H1 (cell line): ENCODE measurements at regions not wholly inside any gene's neighbourhood (a gene's known extent, or its start where the extent isn't known, plus 50 kb on each side); places are given as distances from the start of the nearest gene placed in this dataset.

ENCODE experiments used
- CTCF ChIA-PET: fragments of 300-600 bp; sonication (Branson Sonifier 250); formaldehyde crosslinking; loops from one replicate; lab custom pipeline; 2021; ENCODE audit not compliant: partially characterized antibody; lab: Charles Lee
- POLR2A ChIA-PET: fragments of 300-600 bp; sonication (Branson Sonifier 250); formaldehyde crosslinking; loops from one replicate; lab custom pipeline; 2021; ENCODE audit warnings: inconsistent platforms; ENCODE audit not compliant: partially characterized antibody; lab: Charles Lee
- DNase-seq, 2 experiments: peaks; one replicate each; pipeline versions ENCODE4 v3.0.0 to v3.0.0-alpha.2; 2010 to 2022; ENCODE audit warnings: low spot score in 2 of 2, low read depth in 1 of 2, mixed read lengths in 1 of 2
- FAIRE-seq: peaks from 2 replicates; lab custom pipeline; 2011; peaks lifted over from hg19 to GRCh38; lab: Jason Lieb, UNC
- H2AFZ ChIP-seq: 2 replicates; pipeline ENCODE4 v1.8.1; 2012; ENCODE audit warnings: low read length, inconsistent platforms
- H2AK5ac ChIP-seq: 2 replicates; pipeline ENCODE4 v1.6.1; 2013; ENCODE audit warnings: low read depth, low read length
- H2BK120ac ChIP-seq: replicated peaks from 2 replicates; pipeline ENCODE3; 2013; ENCODE audit warnings: low read depth, low read length, inconsistent platforms
- H2BK12ac ChIP-seq: 2 replicates; pipeline ENCODE4 v1.6.1; 2013; ENCODE audit warnings: low read depth, low read length
- H2BK15ac ChIP-seq: 2 replicates; pipeline ENCODE4 v1.6.1; 2013; ENCODE audit warnings: low read length
- H2BK20ac ChIP-seq: 2 replicates; pipeline ENCODE4 v1.6.1; 2013; ENCODE audit warnings: low read length
- H2BK5ac ChIP-seq: 2 replicates; pipeline ENCODE4 v1.6.1; 2013; ENCODE audit warnings: low read depth, low read length
- H3K14ac ChIP-seq: 2 replicates; pipeline ENCODE4 v1.6.1; 2013; ENCODE audit warnings: inconsistent platforms; ENCODE audit not compliant: insufficient read length
- H3K18ac ChIP-seq: 2 replicates; pipeline ENCODE4 v1.6.1; 2013; ENCODE audit warnings: low read length; ENCODE audit errors: extremely low read depth
- H3K23ac ChIP-seq: 2 replicates; pipeline ENCODE4 v1.6.1; 2013; ENCODE audit warnings: inconsistent platforms; ENCODE audit not compliant: insufficient read length
- H3K23me2 ChIP-seq: 2 replicates; pipeline ENCODE4 v1.6.1; 2013; ENCODE audit warnings: low read depth, low read length
- H3K27ac ChIP-seq: 2 replicates; pipeline ENCODE4 v1.6.1; 2011; ENCODE audit warnings: low read depth, low read length, inconsistent platforms
- H3K27me3 ChIP-seq, 4 experiments: replicated peaks in 1 of 4; 1 replicate in 1 of 4; 2 replicates in 3 of 4; pipeline versions ENCODE4 v1.6.1 to v1.8.1; 2011 to 2013; ENCODE audit warnings: low read length in 3 of 4, mild to moderate bottlenecking in 3 of 4, inconsistent platforms in 2 of 4, mixed read lengths in 2 of 4, moderate library complexity in 1 of 4; ENCODE audit not compliant: control insufficient read depth in 3 of 4, insufficient read depth in 3 of 4; ENCODE audit errors: extremely low read depth in 1 of 4
- H3K36me3 ChIP-seq, 4 experiments: 2 replicates each; pipeline versions ENCODE4 v1.6.1 to v1.8.1; 2011 to 2013; ENCODE audit warnings: mild to moderate bottlenecking in 4 of 4, low read length in 3 of 4, moderate library complexity in 2 of 4, control low read depth in 1 of 4, inconsistent platforms in 1 of 4; ENCODE audit not compliant: insufficient read depth in 4 of 4, control insufficient read depth in 2 of 4
- H3K4ac ChIP-seq: replicated peaks from 2 replicates; pipeline ENCODE3; 2013; ENCODE audit warnings: low read length, low read depth, mixed read lengths, inconsistent platforms; ENCODE audit not compliant: insufficient read length
- H3K4me1 ChIP-seq, 4 experiments: replicated peaks in 1 of 4; 1 replicate in 1 of 4; 2 replicates in 3 of 4; pipeline versions ENCODE4 v1.6.1 to v1.8.1; 2011 to 2013; ENCODE audit warnings: low read length in 3 of 4, inconsistent platforms in 2 of 4, mixed read lengths in 1 of 4; ENCODE audit not compliant: insufficient read depth in 4 of 4, control insufficient read depth in 3 of 4
- H3K4me2 ChIP-seq, 2 experiments: 2 replicates each; pipeline versions ENCODE4 v1.6.1 to v1.8.1; 2011 to 2013; ENCODE audit warnings: low read depth in 2 of 2, low read length in 2 of 2, control low read depth in 1 of 2, inconsistent platforms in 1 of 2, mild to moderate bottlenecking in 1 of 2; ENCODE audit not compliant: insufficient read depth in 1 of 2
- H3K4me3 ChIP-seq, 4 experiments: fragments of 200-600, 300-600 bp in 1 of 4; sonication (generic), shearing (Covaris generic), sonication (Bioruptor Twin) in 1 of 4; 2 replicates each; pipeline versions ENCODE4 v1.5.1 to v1.8.1; 2011 to 2016; ENCODE audit warnings: low read length in 4 of 4, low read depth in 3 of 4, control low read depth in 2 of 4, inconsistent platforms in 2 of 4, mild to moderate bottlenecking in 2 of 4, mixed read lengths in 1 of 4, moderate library complexity in 1 of 4; ENCODE audit not compliant: insufficient read depth in 2 of 4; ENCODE audit errors: extremely low read depth in 1 of 4
- H3K56ac ChIP-seq: replicated peaks from 2 replicates; pipeline ENCODE3; 2013; ENCODE audit warnings: low read depth, mild to moderate bottlenecking, mixed read lengths, low read length, inconsistent platforms; ENCODE audit not compliant: insufficient read length
- H3K79me1 ChIP-seq: 2 replicates; pipeline ENCODE4 v1.6.1; 2013; ENCODE audit warnings: low read depth, low read length, control low read depth
- H3K79me2 ChIP-seq, 2 experiments: 2 replicates each; pipeline versions ENCODE4 v1.6.1 to v1.8.1; 2012 to 2013; ENCODE audit warnings: low read length in 2 of 2, mild to moderate bottlenecking in 2 of 2, inconsistent platforms in 1 of 2; ENCODE audit not compliant: insufficient read depth in 2 of 2, control insufficient read depth in 1 of 2
- H3K9ac ChIP-seq, 4 experiments: replicated peaks in 1 of 4; 1 replicate in 1 of 4; 2 replicates in 3 of 4; pipeline versions ENCODE4 v1.6.1 to v1.8.1; 2011 to 2013; ENCODE audit warnings: low read depth in 3 of 4, low read length in 3 of 4, control low read depth in 2 of 4, mild to moderate bottlenecking in 2 of 4, moderate library complexity in 2 of 4, inconsistent platforms in 1 of 4; ENCODE audit errors: extremely low read depth in 1 of 4
- H3K9me3 ChIP-seq, 2 experiments: 2 replicates each; pipeline versions ENCODE4 v1.6.1 to v1.8.1; 2012 to 2013; ENCODE audit warnings: mild to moderate bottlenecking in 2 of 2, moderate library complexity in 2 of 2, control low read depth in 1 of 2, inconsistent platforms in 1 of 2, low read depth in 1 of 2, low read length in 1 of 2, mixed read lengths in 1 of 2; ENCODE audit not compliant: insufficient read depth in 2 of 2
- H4K20me1 ChIP-seq, 2 experiments: replicated peaks in 1 of 2; 2 replicates each; pipeline versions ENCODE3 to v1.8.1; 2011 to 2013; ENCODE audit warnings: inconsistent platforms in 2 of 2, low read length in 2 of 2, mild to moderate bottlenecking in 1 of 2; ENCODE audit not compliant: insufficient read depth in 2 of 2, control insufficient read depth in 1 of 2
- H4K5ac ChIP-seq: 2 replicates; pipeline ENCODE4 v1.6.1; 2013; ENCODE audit warnings: low read length, low read depth, mixed read lengths, inconsistent platforms; ENCODE audit not compliant: insufficient read length
- H4K8ac ChIP-seq: 2 replicates; pipeline ENCODE4 v1.8.0; 2013; ENCODE audit warnings: mild to moderate bottlenecking, moderate library complexity, low read length, inconsistent platforms; ENCODE audit not compliant: insufficient read depth; ENCODE audit errors: extremely low read depth
- H4K91ac ChIP-seq: replicated peaks from 2 replicates; pipeline ENCODE3; 2013; ENCODE audit warnings: low read length, mixed read lengths, inconsistent platforms; ENCODE audit not compliant: insufficient read length
- CBX5 ChIP-seq: fragments of 300-800, 300-1000 bp; sonication (generic); IDR thresholded peaks from 2 replicates; pipeline ENCODE4 v1.7.1; 2016; ENCODE audit warnings: antibody characterized with exemption, low read length, low read depth
- CHD2 ChIP-seq: IDR thresholded peaks from 2 replicates; pipeline ENCODE4 v1.6.1; 2012; ENCODE audit warnings: low read length, improper control_type of control experiment
- EGR1 ChIP-seq: IDR thresholded peaks from 2 replicates; pipeline ENCODE4 v1.6.1; 2011; ENCODE audit warnings: low read depth, low read length, borderline replicate concordance
- EZH2 ChIP-seq: fragments of 200-600 bp; sonication (generic); IDR thresholded peaks from 2 replicates; pipeline ENCODE4 v1.7.1; 2012; ENCODE audit warnings: low read depth, mild to moderate bottlenecking, moderate library complexity, low read length, inconsistent platforms; ENCODE audit not compliant: severe bottlenecking
- RBBP5 ChIP-seq: IDR thresholded peaks from 2 replicates; pipeline ENCODE4 v1.7.1; 2012; ENCODE audit warnings: low read depth, mild to moderate bottlenecking, inconsistent platforms, low read length, moderate library complexity, borderline replicate concordance
- RNF2 ChIP-seq: fragments of 200-900, 300-1000 bp; sonication (generic); IDR thresholded peaks from 2 replicates; pipeline ENCODE4 v1.7.1; 2016; ENCODE audit warnings: borderline replicate concordance, low read depth, mild to moderate bottlenecking, antibody characterized with exemption, low read length; ENCODE audit not compliant: poor library complexity, severe bottlenecking; ENCODE audit errors: missing control alignments
- SP4 ChIP-seq: IDR thresholded peaks from 2 replicates; pipeline ENCODE4 v1.6.1; 2012; ENCODE audit warnings: low read length, inconsistent platforms
- TAF7 ChIP-seq: optimal IDR thresholded peaks from 2 replicates; pipeline ENCODE3; 2011; ENCODE audit warnings: low read depth, mild to moderate bottlenecking, inconsistent platforms, low read length, moderate library complexity, borderline replicate concordance
- TEAD4 ChIP-seq: IDR thresholded peaks from 2 replicates; pipeline ENCODE4 v1.6.1; 2012; ENCODE audit warnings: low read depth, low read length, inconsistent platforms, mixed read lengths
- WGBS, 2 experiments: shearing (Covaris generic) in 1 of 2; methylation state at CpG; one replicate each; pipeline versions ENCODE4 v1.1.6 to v1.1.7; 2013 to 2015; ENCODE audit warnings: low lambda C conversion rate in 2 of 2, mixed read lengths in 2 of 2, inconsistent platforms in 1 of 2, low coverage in 1 of 2, missing lambda C conversion rate in 1 of 2; ENCODE audit not compliant: insufficient replicate concordance in 2 of 2, insufficient coverage in 1 of 2, insufficient read length in 1 of 2; ENCODE audit errors: extremely low coverage in 1 of 2, missing lambda C conversion rate in 1 of 2; 5-methylcytosine and 5-hydroxymethylcytosine counted together
- TF ChIP-seq, protein P1 (sequence below): IDR thresholded peaks from 2 replicates; pipeline ENCODE4 v1.6.1; 2011; ENCODE audit warnings: low read length, improper control_type of control experiment

- Histone ChIP-seq H3K14ac (no peak overlapping the region), H3K4me2 (no peak overlapping the region), H3K79me2 (no peaks in the 10 kb centered on the region), H2BK5ac (no peak overlapping the region), H3K18ac (no peak overlapping the region), H2BK15ac (no peak overlapping the region), H3K79me1 (no peaks in the 10 kb centered on the region), H3K36me3 (no peaks in the 10 kb centered on the region), H3K56ac (no peak overlapping the region), H2AK5ac (no peak overlapping the region), H2AFZ (no peak overlapping the region), H4K5ac (no peak overlapping the region), H2BK12ac (no peak overlapping the region), H3K4me1 (no peaks in the 10 kb centered on the region), H4K8ac (no peak overlapping the region), H4K91ac (no peak overlapping the region), H3K27ac (no peak overlapping the region), H3K4ac (no peak overlapping the region), H3K23me2 (no peaks in the 10 kb centered on the region), H3K23ac (no peak overlapping the region), H3K4me3 (no peak overlapping the region), H3K27me3 (peaks cover 0 to 1% (median 0%) of the 10 kb centered on the region in 4 experiments; a peak in 1 of 7 replicates), H3K9me3 (no peaks in the 10 kb centered on the region)
- ChIA-PET CTCF (no interaction called here), POLR2A (no interaction called here)
- WGBS, 2 experiments: 94% methylated on average over 2 of the region's 2 CpGs; no CpG with 5 or more reads in 1 of the 2 experiments
- DNase-seq (no peak), FAIRE-seq (no peak)
- TF ChIP-seq RBBP5 (no peak), SP4 (no peak), TEAD4 (no peak), TAF7 (no peak), EZH2 (no peak), CBX5 (no peak), EGR1 (no peak), CHD2 (no peak), RNF2 (no peak)
- TF ChIP-seq, protein P1, sequence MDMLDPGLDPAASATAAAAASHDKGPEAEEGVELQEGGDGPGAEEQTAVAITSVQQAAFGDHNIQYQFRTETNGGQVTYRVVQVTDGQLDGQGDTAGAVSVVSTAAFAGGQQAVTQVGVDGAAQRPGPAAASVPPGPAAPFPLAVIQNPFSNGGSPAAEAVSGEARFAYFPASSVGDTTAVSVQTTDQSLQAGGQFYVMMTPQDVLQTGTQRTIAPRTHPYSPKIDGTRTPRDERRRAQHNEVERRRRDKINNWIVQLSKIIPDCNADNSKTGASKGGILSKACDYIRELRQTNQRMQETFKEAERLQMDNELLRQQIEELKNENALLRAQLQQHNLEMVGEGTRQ: no peak
- TF ChIP-seq, all 59 proteins: peak for 0
- H3K9ac ChIP-seq: no peak overlapping the region
- no peak overlapping the region for H2BK120ac ChIP-seq
- H2BK20ac ChIP-seq: no peak overlapping the region
- no peaks in the 10 kb centered on the region for H4K20me1 ChIP-seq
Measured at GRCh38 chr4:66095065-66095464, 424.8 kb upstream of the EPHA5 start.
